HEK293T (cell line): ENCODE measurements at regions not wholly inside any gene's neighbourhood (a gene's known extent, or its start where the extent isn't known, plus 50 kb on each side); places are given as distances from the start of the nearest gene placed in this dataset.

Source experiments
- CTCF ChIA-PET: fragments of 350-600 bp; formaldehyde crosslinking; extraction: SDS; loops from one replicate; lab custom pipeline; 2021; ENCODE audit warnings: antibody characterized with exemption, inconsistent platforms; lab: Yijun Ruan, JAX
- POLR2A ChIA-PET: fragments of 350-600 bp; formaldehyde crosslinking; extraction: SDS; loops from one replicate; lab custom pipeline; 2020; ENCODE audit warnings: antibody characterized with exemption, inconsistent platforms; lab: Yijun Ruan, JAX
- DNase-seq: peaks from one replicate; pipeline ENCODE4 v3.0.0; 2012; ENCODE audit warnings: mixed read lengths; ENCODE audit errors: extremely low spot score
- ARNT ChIP-seq: fragments of 450-650 bp; IDR thresholded peaks from 2 replicates; pipeline ENCODE4 v1.6.1; 2017; ENCODE audit warnings: mild to moderate bottlenecking
- BHLHE40 ChIP-seq: fragments of 450-650 bp; IDR thresholded peaks from 2 replicates; pipeline ENCODE4 v1.6.1; 2016; ENCODE audit warnings: mild to moderate bottlenecking, moderate library complexity, borderline replicate concordance
- CTBP1 ChIP-seq: fragments of 450-650 bp; IDR thresholded peaks from 2 replicates; pipeline ENCODE4 v1.6.1; 2016; ENCODE audit warnings: borderline replicate concordance
- ELF4 ChIP-seq: fragments of 450-650 bp; IDR thresholded peaks from 2 replicates; pipeline ENCODE4 v1.6.1; 2017; ENCODE audit warnings: antibody characterized with exemption
- FOXA1 ChIP-seq: fragments of 450-650 bp; IDR thresholded peaks from 2 replicates; pipeline ENCODE4 v1.6.1; 2016; ENCODE audit warnings: mild to moderate bottlenecking
- FOXK2 ChIP-seq: fragments of 450-650 bp; IDR thresholded peaks from 2 replicates; pipeline ENCODE4 v1.6.1; 2016; ENCODE audit warnings: mild to moderate bottlenecking
- FOXM1 ChIP-seq: fragments of 450-650 bp; IDR thresholded peaks from 2 replicates; pipeline ENCODE4 v1.6.1; 2017; ENCODE audit warnings: mild to moderate bottlenecking, borderline replicate concordance
- HDGF ChIP-seq: fragments of 450-650 bp; IDR thresholded peaks from 2 replicates; pipeline ENCODE4 v1.6.1; 2017; ENCODE audit warnings: antibody characterized with exemption, borderline replicate concordance
- L3MBTL2 ChIP-seq: fragments of 450-650 bp; conservative IDR thresholded peaks from 2 replicates; pipeline ENCODE4 v1.6.1; 2016; ENCODE audit warnings: mild to moderate bottlenecking
- LEF1 ChIP-seq: fragments of 450-650 bp; IDR thresholded peaks from 2 replicates; pipeline ENCODE4 v1.6.1; 2017; ENCODE audit warnings: mild to moderate bottlenecking, borderline replicate concordance
- NFRKB ChIP-seq: fragments of 450-650 bp; IDR thresholded peaks from 2 replicates; pipeline ENCODE4 v1.6.1; 2016; ENCODE audit warnings: mild to moderate bottlenecking, moderate library complexity
- SP1 ChIP-seq: fragments of 450-650 bp; IDR thresholded peaks from 2 replicates; pipeline ENCODE4 v1.6.1; 2017
- SUZ12 ChIP-seq: fragments of 450-650 bp; IDR thresholded peaks from 2 replicates; pipeline ENCODE4 v1.6.1; 2016; ENCODE audit warnings: mild to moderate bottlenecking
- TARDBP ChIP-seq: fragments of 450-650 bp; IDR thresholded peaks from 2 replicates; pipeline ENCODE4 v1.6.1; 2016
- ZNF384 ChIP-seq: fragments of 450-650 bp; IDR thresholded peaks from 2 replicates; pipeline ENCODE4 v1.6.1; 2016
- TF ChIP-seq, protein P1 (sequence below): fragments of 450-650 bp; IDR thresholded peaks from 2 replicates; pipeline ENCODE4 v1.6.1; 2016

DNA sequence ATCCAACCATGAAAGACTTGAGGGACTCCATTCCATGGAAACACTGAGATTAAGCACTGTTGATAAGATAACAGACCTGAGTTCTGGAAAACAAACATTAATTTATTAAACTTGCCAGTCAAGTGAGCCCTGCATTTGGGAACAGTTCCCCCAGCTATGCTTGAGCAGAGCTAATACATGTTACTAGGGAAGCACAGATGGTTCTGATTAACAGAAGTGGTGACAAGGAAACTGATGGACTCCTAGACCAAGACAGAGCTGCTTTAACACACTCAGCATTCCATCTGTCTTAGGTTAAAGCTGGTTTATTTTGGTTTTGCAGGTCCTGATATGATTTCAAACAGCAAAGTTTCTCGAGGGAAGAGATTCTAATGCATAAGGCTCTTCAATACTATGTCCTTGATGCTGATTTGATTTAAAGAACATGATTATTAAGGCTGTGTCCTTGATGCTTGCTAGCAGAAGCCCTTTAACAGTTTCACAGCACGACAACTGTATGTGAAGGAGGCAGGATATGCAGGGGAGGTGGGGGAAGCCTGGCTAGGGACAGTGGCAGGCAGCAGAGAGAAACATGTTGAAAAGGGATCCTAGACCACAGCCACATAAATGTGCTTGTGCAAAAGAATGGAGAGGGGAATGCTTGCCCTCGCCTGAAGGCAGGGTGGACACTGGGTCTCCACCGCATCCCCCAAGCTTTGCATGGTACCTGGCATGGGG lies 66.2 kb downstream of the ACTBL2 start:
- DNase-seq: no peak
- CTCF ChIA-PET: no interaction called here
- POLR2A ChIA-PET: no interaction called here
- TF ChIP-seq, protein P1, sequence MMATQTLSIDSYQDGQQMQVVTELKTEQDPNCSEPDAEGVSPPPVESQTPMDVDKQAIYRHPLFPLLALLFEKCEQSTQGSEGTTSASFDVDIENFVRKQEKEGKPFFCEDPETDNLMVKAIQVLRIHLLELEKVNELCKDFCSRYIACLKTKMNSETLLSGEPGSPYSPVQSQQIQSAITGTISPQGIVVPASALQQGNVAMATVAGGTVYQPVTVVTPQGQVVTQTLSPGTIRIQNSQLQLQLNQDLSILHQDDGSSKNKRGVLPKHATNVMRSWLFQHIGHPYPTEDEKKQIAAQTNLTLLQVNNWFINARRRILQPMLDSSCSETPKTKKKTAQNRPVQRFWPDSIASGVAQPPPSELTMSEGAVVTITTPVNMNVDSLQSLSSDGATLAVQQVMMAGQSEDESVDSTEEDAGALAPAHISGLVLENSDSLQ: no peak
- no peak for TF ChIP-seq FOXA1
- no peak for TF ChIP-seq NFRKB
- no peak for TF ChIP-seq LEF1
- TF ChIP-seq SP1: no peak
- TF ChIP-seq ELF4: no peak
- no peak for TF ChIP-seq ZNF384
- TF ChIP-seq BHLHE40: no peak
- no peak for TF ChIP-seq FOXM1
- no peak for TF ChIP-seq L3MBTL2
- TF ChIP-seq TARDBP: no peak
- TF ChIP-seq HDGF: no peak
- no peak for TF ChIP-seq ARNT
- TF ChIP-seq CTBP1: no peak
- no peak for TF ChIP-seq FOXK2
- no peak for TF ChIP-seq SUZ12

GRCh38 chr5:57414857-57415256 lies 67.8 kb downstream of the ACTBL2 start:
- DNase-seq: no peak
- CTCF ChIA-PET: no interaction called here
- TF ChIP-seq ARNT (no peak), HDGF (no peak), SP1 (no peak), BHLHE40 (no peak), ELF4 (no peak), CTBP1 (no peak), FOXA1 (no peak), LEF1 (no peak), L3MBTL2 (no peak), TARDBP (no peak), NFRKB (no peak), ZNF384 (no peak), FOXM1 (no peak)
- TF ChIP-seq, protein P1: no peak

DNA sequence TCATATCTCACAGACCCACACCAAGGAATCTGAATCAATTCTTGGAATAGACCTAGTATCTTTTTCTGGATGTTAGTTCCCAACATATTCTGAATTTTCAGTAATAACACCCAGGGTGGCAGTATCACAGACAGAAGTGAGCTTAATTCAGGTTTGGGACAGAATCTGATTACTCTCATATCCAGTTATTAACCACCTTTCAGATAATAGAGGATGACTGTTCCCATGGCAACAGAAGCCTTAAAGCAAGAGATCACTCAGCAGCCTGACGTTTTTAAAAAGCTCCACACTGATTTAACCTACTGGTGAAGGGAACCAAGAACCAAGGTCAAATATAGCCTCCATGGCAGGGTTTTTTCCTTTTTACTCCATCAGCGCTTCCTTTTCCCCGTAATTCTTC lies 68.4 kb downstream of the ACTBL2 start:
- ChIA-PET POLR2A (no interaction called here), CTCF (no interaction called here)
- TF ChIP-seq ARNT: no peak
- TF ChIP-seq L3MBTL2: no peak
- TF ChIP-seq ELF4: no peak
- no peak for TF ChIP-seq FOXM1
- no peak for TF ChIP-seq BHLHE40
- no peak for TF ChIP-seq SP1
- TF ChIP-seq HDGF: no peak
- TF ChIP-seq TARDBP: no peak
- no peak for TF ChIP-seq ZNF384
- TF ChIP-seq, protein P1: no peak
- DNase-seq: no peak

More at GRCh38 chr5:57414857-57415256, 67.8 kb downstream of the ACTBL2 start:
- POLR2A ChIA-PET: no interaction called here

- CTCF ChIA-PET: no interaction called here
- POLR2A ChIA-PET: no interaction called here
- no peak for TF ChIP-seq SUZ12
- no peak for DNase-seq
Observed at GRCh38 chr5:57413145-57413544, 69.5 kb downstream of the ACTBL2 start.

DNA sequence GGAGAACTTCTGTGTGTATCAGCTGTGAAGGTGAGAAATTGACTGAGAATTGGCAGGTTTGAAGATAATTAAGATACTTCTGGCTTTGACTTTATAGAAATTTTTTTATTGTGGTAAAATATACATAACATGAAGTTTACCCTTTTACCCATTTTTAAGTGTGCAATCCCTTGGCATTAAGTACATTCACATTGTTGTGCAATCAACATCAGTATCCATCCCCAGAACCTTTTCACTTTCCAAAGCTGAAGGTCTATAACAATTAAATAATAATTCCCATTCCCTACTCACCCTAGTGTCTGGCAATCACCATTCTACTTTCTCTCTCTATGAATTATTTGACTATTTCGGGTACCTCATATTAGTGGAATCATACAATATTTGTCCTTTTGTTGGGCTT lies 69.9 kb downstream of the ACTBL2 start:
- TF ChIP-seq NFRKB (no peak), SP1 (no peak), LEF1 (no peak), ZNF384 (no peak), FOXA1 (no peak), FOXK2 (no peak), HDGF (no peak), ARNT (no peak), ELF4 (no peak), FOXM1 (no peak), BHLHE40 (no peak)
- TF ChIP-seq, protein P1: no peak
- ChIA-PET CTCF (no interaction called here), POLR2A (no interaction called here)
- no peak for DNase-seq

GRCh38 chr5:57411982-57412381 lies 70.6 kb downstream of the ACTBL2 start:
- DNase-seq: no peak
- POLR2A ChIA-PET: no interaction called here
- CTCF ChIA-PET: interaction anchor here (0.5 kb wide), 1 partner anchor 1051 kb away, joined by 3 read pairs; no protein-coding TSS in a partner anchor
- TF ChIP-seq LEF1 (no peak), ARNT (no peak), FOXA1 (no peak), BHLHE40 (no peak), NFRKB (no peak), FOXM1 (no peak), ELF4 (no peak), FOXK2 (no peak), L3MBTL2 (no peak), TARDBP (no peak), HDGF (no peak)
- TF ChIP-seq, protein P1: no peak
